ENCODE measurements at regions not wholly inside any gene's neighbourhood (a gene's known extent, or its start where the extent isn't known, plus 50 kb on each side); places are given as distances from the start of the nearest gene placed in this dataset.

- no peak overlapping the region for H2BK15ac ChIP-seq (ENCODE audit: low read depth, poor library complexity, severe bottlenecking)
- DNase-seq: no peak
- H2BK12ac ChIP-seq (ENCODE audit: low read length in 2 of 2): no peak overlapping the region
- H3K4ac ChIP-seq (ENCODE audit: low read depth in 1 of 2, low read length in 2 of 2): no peak overlapping the region
- no peak overlapping the region for H3K9ac ChIP-seq (ENCODE audit: low read length)
- no peak overlapping the region for H3K18ac ChIP-seq (ENCODE audit: low read depth in 1 of 2, low read length in 2 of 2)
- H4K91ac ChIP-seq (ENCODE audit: low read length): no peak overlapping the region
- H3K27ac ChIP-seq (ENCODE audit: low read length, poor library complexity, severe bottlenecking): no peak overlapping the region
- no peak overlapping the region for H2AFZ ChIP-seq (ENCODE audit: low read depth, low read length)
- H3K27me3 ChIP-seq (ENCODE audit: control insufficient read depth in 1 of 2, insufficient read depth in 1 of 2, low read length in 2 of 2): no peaks in the 10 kb centered on the region
- no peaks in the 10 kb centered on the region for H3K79me1 ChIP-seq (replicated peaks; ENCODE audit: low read length, poor library complexity, severe bottlenecking)
- H3K4me2 ChIP-seq (ENCODE audit: low read length, poor library complexity, severe bottlenecking): no peak overlapping the region
- peaks cover 1% of the 10 kb centered on the region for H3K9me3 ChIP-seq (ENCODE audit: control insufficient read depth, low read length)
- no peak overlapping the region for H3K23ac ChIP-seq (ENCODE audit: low read length in 2 of 2)
- H4K8ac ChIP-seq (ENCODE audit: low read length): no peak overlapping the region
- H2BK120ac ChIP-seq (ENCODE audit: low read depth, low read length): no peak overlapping the region
- no peak overlapping the region for H2AK5ac ChIP-seq (ENCODE audit: low read length, severe bottlenecking)
- H3K4me1 ChIP-seq (ENCODE audit: control insufficient read depth, insufficient read depth, low read depth, low read length): no peaks in the 10 kb centered on the region
- H3K36me3 ChIP-seq (ENCODE audit: control insufficient read depth in 1 of 2, insufficient read depth in 2 of 2, low read depth in 1 of 2, low read length in 2 of 2): no peaks in the 10 kb centered on the region
- H3K14ac ChIP-seq (ENCODE audit: low read length in 2 of 2): no peak overlapping the region
- no peak overlapping the region for H2BK5ac ChIP-seq (ENCODE audit: low read depth, low read length, poor library complexity, severe bottlenecking)
- no peak overlapping the region for H3K4me3 ChIP-seq (ENCODE audit: insufficient read depth in 1 of 2, low read depth in 1 of 2, low read length in 2 of 2)
Measured at GRCh38 chr11:127803755-127804154, 783.6 kb downstream of the ETS1 start.

DNA sequence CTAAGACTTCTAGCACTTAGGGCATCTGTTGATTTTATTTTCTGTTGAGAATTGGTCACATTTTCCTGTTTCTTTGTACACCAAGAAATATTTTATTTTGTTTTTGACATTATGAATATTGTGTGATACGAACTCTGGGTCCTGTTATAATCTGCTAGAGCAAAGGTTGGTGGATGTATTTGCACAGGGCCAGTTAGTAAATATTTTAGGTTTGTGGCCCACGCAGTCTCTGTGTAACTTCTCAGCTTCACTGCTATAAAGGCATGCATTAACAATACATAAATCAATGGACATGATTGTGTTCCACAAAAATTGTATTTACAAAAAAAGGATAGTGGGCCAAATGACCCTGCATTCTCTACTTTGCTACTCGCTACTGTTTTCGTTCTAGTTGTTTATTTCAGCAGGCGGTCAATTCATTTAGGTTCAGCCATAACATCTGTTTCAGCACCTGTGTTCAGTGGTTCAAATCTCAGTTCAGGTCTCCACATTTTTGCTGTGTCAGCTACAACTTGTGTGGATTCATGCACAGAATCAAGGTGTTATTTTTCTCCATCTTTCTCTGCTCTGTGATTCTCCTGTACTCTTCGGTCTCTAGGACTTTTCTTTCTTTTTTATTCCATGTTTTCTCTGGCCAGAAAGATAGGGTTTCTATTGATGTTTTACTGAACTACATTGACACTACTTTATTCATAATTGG lies 786.2 kb downstream of the ETS1 start:
- no peaks in the 10 kb centered on the region for H3K79me1 ChIP-seq (replicated peaks; ENCODE audit: low read length, poor library complexity, severe bottlenecking)
- H3K4ac ChIP-seq (ENCODE audit: low read depth in 1 of 2, low read length in 2 of 2): no peak overlapping the region
- no peak overlapping the region for H3K23ac ChIP-seq (ENCODE audit: low read length in 2 of 2)
- H2AK5ac ChIP-seq (ENCODE audit: low read length, severe bottlenecking): no peak overlapping the region
- peaks cover 4% of the 10 kb centered on the region for H3K9me3 ChIP-seq (ENCODE audit: control insufficient read depth, low read length)
- H3K9ac ChIP-seq (ENCODE audit: low read length): no peak overlapping the region
- no peak for DNase-seq
- no peaks in the 10 kb centered on the region for H3K36me3 ChIP-seq (ENCODE audit: control insufficient read depth in 1 of 2, insufficient read depth in 2 of 2, low read depth in 1 of 2, low read length in 2 of 2)
- H3K27me3 ChIP-seq (ENCODE audit: control insufficient read depth in 1 of 2, insufficient read depth in 1 of 2, low read length in 2 of 2): no peaks in the 10 kb centered on the region
- H2BK5ac ChIP-seq (ENCODE audit: low read depth, low read length, poor library complexity, severe bottlenecking): no peak overlapping the region
- no peak overlapping the region for H2AFZ ChIP-seq (ENCODE audit: low read depth, low read length)
- H2BK12ac ChIP-seq (ENCODE audit: low read length in 2 of 2): no peak overlapping the region
- H2BK120ac ChIP-seq (ENCODE audit: low read depth, low read length): no peak overlapping the region
- 87% methylated on average over 4 of the region's 6 CpGs for WGBS
- no peak overlapping the region for H3K18ac ChIP-seq (ENCODE audit: low read depth in 1 of 2, low read length in 2 of 2)
- no peak overlapping the region for H3K4me2 ChIP-seq (ENCODE audit: low read length, poor library complexity, severe bottlenecking)
- no peak overlapping the region for H3K27ac ChIP-seq (ENCODE audit: low read length, poor library complexity, severe bottlenecking)
- no peak overlapping the region for H3K14ac ChIP-seq (ENCODE audit: low read length in 2 of 2)
- H4K91ac ChIP-seq (ENCODE audit: low read length): no peak overlapping the region
- H4K8ac ChIP-seq (ENCODE audit: low read length): no peak overlapping the region
- H3K4me1 ChIP-seq (ENCODE audit: control insufficient read depth, insufficient read depth, low read depth, low read length): no peaks in the 10 kb centered on the region
- no peak overlapping the region for H2BK15ac ChIP-seq (ENCODE audit: low read depth, poor library complexity, severe bottlenecking)
- no peak overlapping the region for H3K4me3 ChIP-seq (ENCODE audit: insufficient read depth in 1 of 2, low read depth in 1 of 2, low read length in 2 of 2)

- Histone ChIP-seq H3K18ac (ENCODE audit: low read depth in 1 of 2, low read length in 2 of 2) (no peak overlapping the region), H2BK15ac (ENCODE audit: low read depth, poor library complexity, severe bottlenecking) (no peak overlapping the region), H3K14ac (ENCODE audit: low read length in 2 of 2) (no peak overlapping the region), H3K4me1 (ENCODE audit: control insufficient read depth, insufficient read depth, low read depth, low read length) (no peaks in the 10 kb centered on the region), H2BK120ac (ENCODE audit: low read depth, low read length) (no peak overlapping the region), H2BK5ac (ENCODE audit: low read depth, low read length, poor library complexity, severe bottlenecking) (no peak overlapping the region), H2AFZ (ENCODE audit: low read depth, low read length) (no peak overlapping the region), H3K36me3 (ENCODE audit: control insufficient read depth in 1 of 2, insufficient read depth in 2 of 2, low read depth in 1 of 2, low read length in 2 of 2) (no peaks in the 10 kb centered on the region), H4K91ac (ENCODE audit: low read length) (no peak overlapping the region), H3K27ac (ENCODE audit: low read length, poor library complexity, severe bottlenecking) (no peak overlapping the region), H4K8ac (ENCODE audit: low read length) (no peak overlapping the region), H3K9ac (ENCODE audit: low read length) (no peak overlapping the region), H2AK5ac (ENCODE audit: low read length, severe bottlenecking) (no peak overlapping the region), H3K4me3 (ENCODE audit: insufficient read depth in 1 of 2, low read depth in 1 of 2, low read length in 2 of 2) (no peak overlapping the region), H3K4ac (ENCODE audit: low read depth in 1 of 2, low read length in 2 of 2) (no peak overlapping the region), H3K79me1 (replicated peaks; ENCODE audit: low read length, poor library complexity, severe bottlenecking) (no peaks in the 10 kb centered on the region), H3K27me3 (ENCODE audit: control insufficient read depth in 1 of 2, insufficient read depth in 1 of 2, low read length in 2 of 2) (no peaks in the 10 kb centered on the region), H3K9me3 (ENCODE audit: control insufficient read depth, low read length) (peaks cover 4% of the 10 kb centered on the region), H3K4me2 (ENCODE audit: low read length, poor library complexity, severe bottlenecking) (no peak overlapping the region), H3K23ac (ENCODE audit: low read length in 2 of 2) (no peak overlapping the region), H2BK12ac (ENCODE audit: low read length in 2 of 2) (no peak overlapping the region)
- no peak for DNase-seq
Measured at GRCh38 chr11:127795326-127795725, 792.0 kb downstream of the ETS1 start.

DNA sequence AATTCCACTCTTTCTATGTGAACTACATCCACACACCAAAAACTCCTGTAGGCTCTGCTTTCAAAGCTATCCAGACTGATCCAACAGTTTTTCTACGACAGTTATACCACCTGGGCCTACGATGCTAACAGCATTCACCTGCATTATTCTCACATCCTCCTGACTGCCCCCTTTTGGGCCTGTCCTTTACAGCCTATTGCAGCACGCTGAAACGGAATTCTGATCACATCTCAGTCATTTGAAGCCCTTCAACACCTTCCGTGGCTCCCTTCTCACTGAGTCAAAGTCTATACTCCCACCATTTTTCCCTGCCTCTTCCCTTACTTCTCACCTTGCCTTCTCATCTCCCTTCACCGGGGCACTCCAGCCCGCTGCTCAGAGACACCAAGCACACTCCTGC lies 791.3 kb upstream of the KIRREL3 start:
- H3K18ac ChIP-seq (ENCODE audit: low read depth in 1 of 2, low read length in 2 of 2): no peak overlapping the region
- H3K14ac ChIP-seq (ENCODE audit: low read length in 2 of 2): no peak overlapping the region
- no peak overlapping the region for H2BK15ac ChIP-seq (ENCODE audit: low read depth, poor library complexity, severe bottlenecking)
- H3K23ac ChIP-seq (ENCODE audit: low read length in 2 of 2): no peak overlapping the region
- no peaks in the 10 kb centered on the region for H3K27me3 ChIP-seq (ENCODE audit: control insufficient read depth in 1 of 2, insufficient read depth in 1 of 2, low read length in 2 of 2)
- 80% methylated on average over 7 of the region's 7 CpGs for WGBS
- H3K4ac ChIP-seq (ENCODE audit: low read depth in 1 of 2, low read length in 2 of 2): no peak overlapping the region
- H4K8ac ChIP-seq (ENCODE audit: low read length): no peak overlapping the region
- no peak overlapping the region for H2AK5ac ChIP-seq (ENCODE audit: low read length, severe bottlenecking)
- H3K79me1 ChIP-seq (replicated peaks; ENCODE audit: low read length, poor library complexity, severe bottlenecking): no peaks in the 10 kb centered on the region
- H2BK120ac ChIP-seq (ENCODE audit: low read depth, low read length): no peak overlapping the region
- H4K91ac ChIP-seq (ENCODE audit: low read length): no peak overlapping the region
- no peak overlapping the region for H2AFZ ChIP-seq (ENCODE audit: low read depth, low read length)
- H3K4me1 ChIP-seq (ENCODE audit: control insufficient read depth, insufficient read depth, low read depth, low read length): no peaks in the 10 kb centered on the region
- no peak overlapping the region for H2BK5ac ChIP-seq (ENCODE audit: low read depth, low read length, poor library complexity, severe bottlenecking)
- H3K36me3 ChIP-seq (ENCODE audit: control insufficient read depth in 1 of 2, insufficient read depth in 2 of 2, low read depth in 1 of 2, low read length in 2 of 2): no peaks in the 10 kb centered on the region
- no peak overlapping the region for H2BK12ac ChIP-seq (ENCODE audit: low read length in 2 of 2)
- H3K27ac ChIP-seq (ENCODE audit: low read length, poor library complexity, severe bottlenecking): no peak overlapping the region
- no peaks in the 10 kb centered on the region for H3K9me3 ChIP-seq (ENCODE audit: control insufficient read depth, low read length)
- H3K4me2 ChIP-seq (ENCODE audit: low read length, poor library complexity, severe bottlenecking): no peak overlapping the region
- H3K4me3 ChIP-seq (ENCODE audit: insufficient read depth in 1 of 2, low read depth in 1 of 2, low read length in 2 of 2): no peak overlapping the region
- no peak overlapping the region for H3K9ac ChIP-seq (ENCODE audit: low read length)
- DNase-seq: no peak

Measured in mesenchymal stem cell (in vitro differentiated cells and primary cell).